K562 (cell line): ENCODE measurements at regions not wholly inside any gene's neighbourhood (a gene's known extent, or its start where the extent isn't known, plus 50 kb on each side); places are given as distances from the start of the nearest gene placed in this dataset.

ENCODE experiments used
- HNRNPL ChIP-seq: fragments of 200-400 bp; formaldehyde crosslinking; IDR thresholded peaks from 2 replicates; pipeline ENCODE4 v1.6.1; 2017; ENCODE audit warnings: low read depth, mild to moderate bottlenecking, low read length
- MCM7 ChIP-seq, 2 experiments: fragments of 450-650 bp; IDR thresholded peaks; 2 replicates each; pipeline ENCODE4 v1.6.1; 2016 to 2018
- PPARD ChIP-seq: fragments of 250-450 bp; sonication (Bioruptor Pico); IDR thresholded peaks from 2 replicates; pipeline ENCODE4 v1.8.0; 2022; ENCODE audit warnings: inconsistent platforms, mild to moderate bottlenecking, moderate library complexity

DNA sequence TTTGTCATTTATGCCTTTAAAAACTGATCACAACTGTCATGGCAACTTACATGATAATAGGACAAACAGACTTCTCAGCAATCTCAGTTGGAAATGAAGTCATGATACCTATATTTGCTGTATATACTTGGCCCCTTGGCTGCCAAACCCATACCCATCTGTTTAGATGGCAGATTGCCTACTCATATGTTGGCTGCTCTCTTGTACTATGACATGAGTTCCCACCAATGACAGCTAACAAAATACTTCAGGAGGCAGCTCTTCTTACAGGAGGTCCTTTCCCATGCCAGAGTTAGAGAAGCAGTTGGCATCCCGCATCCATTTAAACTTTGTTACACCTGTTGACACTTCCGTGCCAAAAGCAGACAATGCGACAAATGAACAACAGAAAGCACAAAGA is 603.1 kb upstream of the ADGRL2 start:
- TF ChIP-seq MCM7 (IDR thresholded peaks at IDR 0.05): no peak
- no peak for TF ChIP-seq HNRNPL
- no peak for TF ChIP-seq PPARD (CRISPR knock-in tag)
